Kasumi-1 (cell line): ENCODE measurements at regions not wholly inside any gene's neighbourhood (a gene's known extent, or its start where the extent isn't known, plus 50 kb on each side); places are given as distances from the start of the nearest gene placed in this dataset.
A peak's percentile ranks its signal among the peaks of the same experiment; 100 is the strongest.
"Not testable (repeated sequence)": the region's sequence is repeated elsewhere in the genome, so short reads cannot be mapped to it uniquely, and the experiment has no call there.

Experiments
- DNase-seq, 2 experiments: peaks; one replicate each; lab custom pipeline; 2025; lab: John Stamatoyannopoulos, UW

- no peak for DNase-seq
Observed at GRCh38 chr6:137399881-137400443, 94.2 kb downstream of the OLIG3 start.

- DNase-seq, result no peak
Observed at GRCh38 chr6:137395316-137395715, 98.9 kb downstream of the OLIG3 start.

GRCh38 chr6:137391061-137391814 is 103.0 kb downstream of the OLIG3 start:
- DNase-seq, result no peak

- no peak for DNase-seq
Observed at GRCh38 chr6:137390334-137390733, 103.9 kb downstream of the OLIG3 start.

GRCh38 chr6:137389150-137389704 is 105.0 kb downstream of the OLIG3 start:
- peak; percentile 93 to 95 for DNase-seq

- no peak for DNase-seq
Observed at GRCh38 chr6:137387096-137387764, 107.0 kb downstream of the OLIG3 start.

DNA sequence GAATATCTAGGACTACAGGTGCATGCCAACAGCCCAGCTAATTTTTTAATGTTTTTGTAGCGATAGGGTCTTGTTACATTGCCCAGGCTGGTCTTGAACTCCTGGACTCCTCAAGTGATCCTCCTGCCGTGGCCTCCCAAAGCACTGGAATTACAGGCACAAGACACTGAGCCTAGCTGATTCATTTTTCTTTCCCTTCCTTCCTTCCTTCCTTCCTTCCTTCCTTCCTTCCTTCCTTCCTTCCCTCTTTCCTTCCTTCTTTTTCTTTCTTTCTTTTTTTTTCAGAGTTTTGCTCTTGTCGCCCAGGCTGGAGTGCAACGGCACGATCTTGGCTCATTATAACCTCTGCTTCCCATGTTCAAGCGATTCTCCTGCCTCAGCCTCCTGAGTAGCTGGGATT is 110.9 kb downstream of the OLIG3 start:
- DNase-seq, result not testable (repeated sequence)

GRCh38 chr6:137378090-137378369 is 116.2 kb downstream of the OLIG3 start:
- DNase-seq, result no peak

- DNase-seq, result no peak
Observed at GRCh38 chr6:137373296-137373695, 120.9 kb downstream of the OLIG3 start.

GRCh38 chr6:137372532-137372931 is 121.7 kb downstream of the OLIG3 start:
- DNase-seq, result no peak

GRCh38 chr6:137371634-137372016 is 122.6 kb downstream of the OLIG3 start:
- no peak for DNase-seq

GRCh38 chr6:137370871-137371633 is 123.1 kb downstream of the OLIG3 start:
- DNase-seq, result peak in 1 of 2 experiments; percentile 10

- no peak for DNase-seq
Observed at GRCh38 chr6:137369136-137369535, 125.1 kb downstream of the OLIG3 start.

GRCh38 chr6:137365707-137366437 is 128.3 kb downstream of the OLIG3 start:
- DNase-seq, result no peak

DNA sequence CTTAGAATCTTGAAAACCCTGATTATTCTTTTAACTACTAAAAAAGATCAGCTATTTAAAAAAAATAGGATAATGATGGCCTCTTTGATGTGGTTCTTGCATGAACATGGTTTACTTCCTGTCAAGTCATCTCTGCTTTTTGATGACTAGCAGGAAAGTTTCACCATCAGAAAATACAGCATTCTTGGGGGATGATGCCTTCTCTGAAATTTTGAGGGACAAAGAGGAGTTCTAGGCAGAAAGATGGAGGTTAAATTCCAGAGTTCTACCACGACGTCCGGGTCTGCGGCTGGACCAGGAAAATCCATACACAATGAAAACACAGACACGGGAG is 130.4 kb downstream of the OLIG3 start:
- DNase-seq, result no peak

GRCh38 chr6:137362878-137363804 is 131.1 kb downstream of the OLIG3 start:
- no peak for DNase-seq

DNA sequence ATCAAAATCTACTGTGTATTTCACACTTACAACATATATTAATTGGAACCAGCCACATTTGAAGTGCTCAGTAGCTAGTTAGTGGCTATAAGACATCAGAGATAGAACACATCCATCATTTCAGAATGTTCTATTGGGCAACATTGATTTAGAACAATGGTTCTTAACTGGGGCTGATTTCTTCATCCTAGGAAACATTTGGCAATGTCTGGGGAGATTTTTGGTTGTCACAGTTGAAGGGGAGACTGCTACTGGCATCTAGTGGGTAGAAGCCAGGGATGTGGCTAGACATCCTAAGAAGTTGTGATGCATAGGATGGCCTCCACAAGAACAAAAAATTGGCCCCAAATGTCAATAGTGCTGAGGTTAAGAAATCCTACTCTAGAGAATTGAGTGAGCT is 132.5 kb downstream of the OLIG3 start:
- no peak for DNase-seq

- no peak for DNase-seq
Observed at GRCh38 chr6:137358273-137358672, 135.9 kb downstream of the OLIG3 start.

DNA sequence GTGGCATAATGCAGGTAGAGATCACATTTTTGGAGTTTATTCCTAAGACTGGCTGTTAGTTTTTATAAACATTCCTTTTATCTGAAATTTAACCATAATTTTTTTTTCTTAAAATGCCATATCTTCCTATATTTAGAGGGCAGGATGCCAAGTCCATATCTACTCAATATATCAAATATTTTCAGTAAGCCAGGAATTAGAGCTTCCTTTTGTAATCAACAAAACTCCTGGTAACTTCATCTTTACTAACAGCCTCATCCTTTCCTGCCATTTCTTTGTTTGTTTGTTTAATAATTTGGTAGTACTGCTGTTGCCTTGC is 136.3 kb downstream of the OLIG3 start:
- DNase-seq, result no peak

DNA sequence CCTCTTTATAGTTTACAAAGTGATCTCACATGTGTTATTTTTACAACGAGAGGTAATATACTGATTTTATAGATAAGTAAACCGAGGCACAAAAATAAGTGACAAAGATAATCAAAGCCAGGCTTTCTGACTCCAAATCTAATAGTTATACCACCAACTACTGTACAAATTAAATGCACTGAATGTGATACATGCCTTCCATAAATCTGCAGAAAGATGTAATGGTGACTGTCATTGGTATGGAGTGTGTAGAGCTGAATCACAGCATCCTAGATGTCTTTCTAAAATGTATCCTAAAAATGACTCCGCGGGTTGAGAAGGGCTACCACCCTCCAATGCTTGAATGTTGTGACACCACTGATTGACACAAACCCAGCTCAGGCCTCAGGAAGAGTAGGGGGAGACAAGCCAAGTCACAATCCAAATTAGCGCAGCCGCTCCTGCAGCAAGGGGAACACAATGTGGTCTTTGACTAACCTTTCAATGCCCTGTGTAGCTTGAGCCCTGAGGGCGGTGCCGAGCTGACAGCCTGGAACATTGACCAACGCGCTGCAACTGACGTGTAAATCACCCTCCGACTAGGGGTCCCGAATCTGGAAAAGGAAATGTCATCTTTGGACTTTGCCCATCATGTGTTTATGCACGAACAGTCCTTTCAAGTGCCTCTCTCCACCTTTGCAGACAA is 136.8 kb downstream of the OLIG3 start:
- no peak for DNase-seq
